ENCODE measurements at regions not wholly inside any gene's neighbourhood (a gene's known extent, or its start where the extent isn't known, plus 50 kb on each side); places are given as distances from the start of the nearest gene placed in this dataset.
"Not testable (repeated sequence)": the region's sequence is repeated elsewhere in the genome, so short reads cannot be mapped to it uniquely, and the experiment has no call there.

- WGBS, 3 donors = 88 to 95% (median 90%) methylated on average over 8 of the region's 8 CpGs
- DNase-seq; H3K36me3 ChIP-seq (ENCODE audit: insufficient read depth in 1 of 2, low read depth in 1 of 2); H3K4me1 ChIP-seq; ATAC-seq; intact Hi-C loops (cut with DNase I); H3K27ac ChIP-seq; H3K4me3 ChIP-seq; H3K27me3 ChIP-seq (ENCODE audit: insufficient read depth in 3 of 3, low read length in 2 of 3); H3K9me3 ChIP-seq: not testable (repeated sequence)
Observed at GRCh38 chr9:42421630-42422029, 238.2 kb downstream of the SPATA31A6 start.

- H3K27me3 ChIP-seq (ENCODE audit: insufficient read depth in 3 of 3, low read length in 2 of 3); DNase-seq; H3K36me3 ChIP-seq (ENCODE audit: insufficient read depth in 1 of 2, low read depth in 1 of 2); H3K9me3 ChIP-seq; H3K4me1 ChIP-seq; H3K4me3 ChIP-seq; intact Hi-C loops (cut with DNase I); H3K27ac ChIP-seq; ATAC-seq: not testable (repeated sequence)
- WGBS, 3 donors = 65 to 81% (median 69%) methylated on average over 3 to 4 of the region's 4 CpGs
Observed at GRCh38 chr9:42430674-42431615, 247.5 kb downstream of the SPATA31A6 start.

- H3K27ac ChIP-seq; intact Hi-C loops (cut with DNase I); H3K27me3 ChIP-seq (ENCODE audit: insufficient read depth in 3 of 3, low read length in 2 of 3); H3K36me3 ChIP-seq (ENCODE audit: insufficient read depth in 1 of 2, low read depth in 1 of 2); H3K4me1 ChIP-seq; ATAC-seq; H3K9me3 ChIP-seq; H3K4me3 ChIP-seq; DNase-seq: not testable (repeated sequence)
- WGBS, 3 donors = 47 to 59% (median 56%) methylated on average over 1 of the region's 1 CpG
Observed at GRCh38 chr9:42431616-42432010, 248.2 kb downstream of the SPATA31A6 start.

DNA sequence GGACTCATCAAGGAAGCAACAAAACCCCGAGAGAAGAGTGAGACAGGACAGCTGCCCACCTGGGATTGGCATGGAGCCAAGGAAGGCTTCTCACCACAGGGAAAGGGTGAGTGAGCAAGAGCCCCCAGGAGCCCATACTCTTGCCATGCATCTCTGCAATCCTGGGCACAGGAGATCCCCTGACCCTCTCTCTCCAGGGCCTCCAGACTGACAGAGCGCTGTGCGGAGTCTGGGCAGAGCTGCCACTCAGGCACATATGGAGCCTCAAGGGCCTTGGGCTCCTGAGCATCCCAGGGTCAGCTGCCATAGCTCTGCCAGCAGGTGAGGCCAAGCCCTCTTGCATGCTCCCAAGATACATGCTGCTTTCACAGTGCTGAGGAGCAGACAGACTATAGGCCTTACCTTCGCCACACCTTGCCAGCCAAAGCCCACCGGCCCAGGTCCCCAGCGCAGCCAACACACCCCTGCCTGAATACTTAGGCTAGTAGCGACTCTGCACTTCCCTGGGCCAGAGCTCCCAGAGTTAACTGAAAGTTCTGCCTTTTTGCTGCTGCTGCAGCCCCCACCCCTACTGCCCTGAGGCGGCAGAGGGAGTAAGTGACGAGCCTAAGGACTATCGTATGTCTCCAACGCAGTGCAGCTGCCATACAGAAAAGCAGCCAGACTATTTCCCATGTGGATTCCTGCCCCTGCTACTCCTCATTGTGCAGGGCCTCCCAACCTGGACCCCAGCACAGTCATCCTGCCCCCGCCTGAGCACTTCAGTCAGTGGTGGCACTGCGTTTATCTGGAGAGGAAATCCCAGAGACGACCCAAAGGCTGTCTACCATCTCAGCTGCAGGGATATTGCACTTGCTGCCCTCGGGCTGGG lies 251.6 kb downstream of the SPATA31A6 start:
- H3K4me3 ChIP-seq; H3K27me3 ChIP-seq (ENCODE audit: insufficient read depth in 3 of 3, low read length in 2 of 3); H3K9me3 ChIP-seq; ATAC-seq; H3K4me1 ChIP-seq; DNase-seq; H3K27ac ChIP-seq; intact Hi-C loops (cut with DNase I); H3K36me3 ChIP-seq (ENCODE audit: insufficient read depth in 1 of 2, low read depth in 1 of 2): not testable (repeated sequence)
- 62 to 63% (median 62%) methylated on average over 12 to 15 of the region's 15 CpGs for WGBS, 3 donors

DNA sequence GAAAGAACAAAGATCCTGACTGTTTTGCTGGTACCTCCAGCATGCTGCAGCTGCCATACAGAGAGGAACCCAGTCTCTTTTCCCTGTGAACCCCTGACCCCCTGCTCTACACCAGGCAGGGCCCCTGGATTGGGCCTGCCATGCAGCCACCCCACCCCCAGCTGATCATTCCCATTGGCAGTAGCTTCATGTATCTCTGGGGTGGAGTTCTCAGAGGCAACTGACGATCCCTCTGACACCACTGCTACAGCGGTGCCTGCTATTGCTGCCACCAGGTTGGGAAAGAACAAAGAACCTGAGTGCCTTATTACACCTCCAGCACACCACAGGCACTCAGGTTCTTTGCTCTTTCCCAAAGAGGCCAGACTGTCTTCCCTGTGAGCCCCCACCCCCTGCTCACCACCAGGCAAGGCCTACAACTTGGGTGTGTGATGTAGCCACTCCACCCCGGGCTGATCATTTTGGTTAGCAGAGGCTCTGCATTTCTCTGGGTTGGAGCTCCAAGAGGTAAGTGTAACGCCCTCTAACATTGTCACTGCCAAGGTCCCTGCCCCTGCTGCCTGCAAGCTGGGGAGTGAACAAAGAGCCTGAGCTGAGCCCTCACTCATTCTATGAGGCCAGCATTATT lies 252.4 kb downstream of the SPATA31A6 start:
- ATAC-seq; intact Hi-C loops (cut with DNase I); H3K27ac ChIP-seq; H3K9me3 ChIP-seq; H3K4me3 ChIP-seq; H3K36me3 ChIP-seq (ENCODE audit: insufficient read depth in 1 of 2, low read depth in 1 of 2); H3K27me3 ChIP-seq (ENCODE audit: insufficient read depth in 3 of 3, low read length in 2 of 3); DNase-seq; H3K4me1 ChIP-seq: not testable (repeated sequence)
- WGBS, 3 donors = 69 to 78% (median 73%) methylated on average over 2 to 3 of the region's 4 CpGs

GRCh38 chr9:42437057-42437759 lies 253.7 kb downstream of the SPATA31A6 start:
- H3K36me3 ChIP-seq (ENCODE audit: insufficient read depth in 1 of 2, low read depth in 1 of 2); DNase-seq; H3K9me3 ChIP-seq; intact Hi-C loops (cut with DNase I); H3K4me3 ChIP-seq; H3K27ac ChIP-seq; H3K27me3 ChIP-seq (ENCODE audit: insufficient read depth in 3 of 3, low read length in 2 of 3); H3K4me1 ChIP-seq; ATAC-seq: not testable (repeated sequence)
- WGBS, 3 donors = 66 to 73% (median 66%) methylated on average over 2 of the region's 6 CpGs

DNA sequence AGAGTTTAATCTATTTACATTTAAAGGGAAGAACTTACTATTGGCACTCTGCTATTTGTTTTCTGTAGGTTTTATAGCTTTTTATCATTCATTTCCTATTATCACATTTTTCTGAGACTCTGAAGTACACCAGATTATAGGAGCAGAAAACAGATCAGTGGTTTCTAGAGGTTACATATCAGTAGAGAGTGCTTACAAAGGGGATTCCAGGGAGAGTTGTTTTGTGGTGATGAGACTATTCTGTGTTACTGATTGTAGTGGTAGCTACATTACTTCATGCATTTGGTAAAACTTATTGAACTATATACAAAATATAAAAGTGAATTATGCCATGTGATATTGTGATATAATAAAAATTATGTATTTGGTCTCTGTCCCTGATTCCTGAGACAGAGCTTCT lies 259.2 kb downstream of the SPATA31A6 start:
- H3K4me1 ChIP-seq; H3K27ac ChIP-seq; intact Hi-C loops (cut with DNase I); ATAC-seq; H3K27me3 ChIP-seq (ENCODE audit: insufficient read depth in 3 of 3, low read length in 2 of 3); H3K9me3 ChIP-seq; DNase-seq; H3K4me3 ChIP-seq; H3K36me3 ChIP-seq (ENCODE audit: insufficient read depth in 1 of 2, low read depth in 1 of 2): not testable (repeated sequence)

DNA sequence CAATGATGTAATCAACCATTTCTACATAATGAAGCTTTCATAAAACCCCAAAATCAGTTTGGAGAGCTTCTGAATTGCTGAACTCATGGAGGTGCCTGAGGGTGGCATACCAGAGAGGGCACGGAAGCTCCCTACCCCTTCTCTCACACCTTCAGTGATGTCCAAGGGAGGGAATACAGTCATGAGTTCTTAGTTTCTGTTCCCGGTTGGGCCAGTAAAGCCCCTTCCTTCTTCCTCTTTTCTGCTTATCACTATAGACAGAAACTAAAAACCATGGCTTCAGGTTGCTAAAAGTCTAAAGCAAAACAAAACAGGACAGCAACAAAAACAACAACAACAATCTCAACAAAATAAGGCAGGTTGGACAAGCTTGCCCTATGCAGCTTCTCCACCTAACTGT lies 260.0 kb downstream of the SPATA31A6 start:
- H3K27me3 ChIP-seq (ENCODE audit: insufficient read depth in 3 of 3, low read length in 2 of 3); DNase-seq; H3K4me1 ChIP-seq; H3K4me3 ChIP-seq; H3K36me3 ChIP-seq (ENCODE audit: insufficient read depth in 1 of 2, low read depth in 1 of 2); intact Hi-C loops (cut with DNase I); ATAC-seq; H3K27ac ChIP-seq; H3K9me3 ChIP-seq: not testable (repeated sequence)
- WGBS, 3 donors = 49 to 73% (median 60%) methylated on average over 2 of the region's 2 CpGs

DNA sequence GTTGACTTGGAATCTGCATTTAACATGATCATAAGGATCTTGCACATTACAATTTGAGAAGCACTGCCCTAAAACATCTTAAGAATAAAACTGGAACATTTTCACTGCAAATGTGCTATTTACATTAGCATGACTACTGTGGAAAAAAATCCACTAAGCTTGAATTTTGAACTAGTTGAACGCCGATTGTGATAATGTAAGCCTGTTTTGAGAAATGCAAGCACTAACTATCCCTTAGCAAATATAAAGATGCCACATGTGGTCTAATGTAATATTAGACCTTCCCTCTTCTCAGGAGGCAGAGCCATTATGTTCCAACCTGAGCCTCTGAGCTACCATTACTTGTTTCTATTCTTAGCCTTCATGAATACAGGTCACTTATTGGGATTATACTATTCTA lies 278.0 kb downstream of the SPATA31A6 start:
- 72 to 80% (median 78%) methylated on average over 2 of the region's 2 CpGs for WGBS, 3 donors
- intact Hi-C loops (cut with DNase I); H3K4me3 ChIP-seq; H3K27me3 ChIP-seq (ENCODE audit: insufficient read depth in 3 of 3, low read length in 2 of 3); H3K36me3 ChIP-seq (ENCODE audit: insufficient read depth in 1 of 2, low read depth in 1 of 2); H3K4me1 ChIP-seq; H3K27ac ChIP-seq; DNase-seq; H3K9me3 ChIP-seq; ATAC-seq: not testable (repeated sequence)

DNA sequence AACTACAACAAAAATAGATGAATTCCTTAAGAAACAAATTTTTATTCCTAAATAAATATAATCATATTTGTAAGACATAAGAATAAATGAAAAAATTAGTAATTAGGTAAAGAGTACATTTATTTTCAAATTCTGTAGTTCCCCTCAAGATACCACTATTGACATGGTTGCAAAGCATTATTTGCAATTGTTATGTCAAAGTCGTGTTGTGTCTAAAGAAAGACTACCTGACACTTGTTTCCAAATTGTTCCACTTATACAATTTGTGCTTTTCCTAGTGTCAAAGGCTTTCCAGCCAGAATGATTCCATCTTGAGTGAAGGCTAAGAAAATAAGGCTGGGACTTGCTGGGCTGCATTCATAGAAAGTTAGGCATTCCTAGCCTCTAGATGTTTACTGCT lies 278.4 kb downstream of the SPATA31A6 start:
- intact Hi-C loops (cut with DNase I); DNase-seq: not testable (repeated sequence)

More for the DNA sequence above, 278.4 kb downstream of the SPATA31A6 start:
- ATAC-seq; H3K27ac ChIP-seq; H3K9me3 ChIP-seq; H3K36me3 ChIP-seq (ENCODE audit: insufficient read depth in 1 of 2, low read depth in 1 of 2); H3K4me3 ChIP-seq; H3K27me3 ChIP-seq (ENCODE audit: insufficient read depth in 3 of 3, low read length in 2 of 3); H3K4me1 ChIP-seq: not testable (repeated sequence)
- 58 to 74% (median 70%) methylated on average over 1 of the region's 1 CpG for WGBS, 3 donors

Measured in psoas muscle (tissue), 7 donors.